GM23338 (cell line): ENCODE measurements at regions not wholly inside any gene's neighbourhood (a gene's known extent, or its start where the extent isn't known, plus 50 kb on each side); places are given as distances from the start of the nearest gene placed in this dataset.

Experiments
- ATAC-seq: fragments of 200-7000 bp; cut with Tn5 transposase; 3 replicates; pipeline ENCODE4 v1.9.1; 2020
- DNase-seq: peaks from one replicate; pipeline ENCODE4 v3.0.0-alpha.2; 2015; ENCODE audit warnings: low spot score
- H2AFZ ChIP-seq: fragments of 200-600 bp; sonication (generic); 2 replicates; pipeline ENCODE4 v1.8.0; 2016; ENCODE audit warnings: antibody characterized with exemption, mild to moderate bottlenecking, moderate library complexity
- H3F3A ChIP-seq: fragments of 200-600 bp; sonication (generic); replicated peaks from 2 replicates; pipeline ENCODE4 v1.8.0; 2017; ENCODE audit warnings: antibody characterized with exemption, mixed run types, low read depth
- H3K27ac ChIP-seq: fragments of 200-600 bp; sonication (generic); 2 replicates; pipeline ENCODE4 v1.6.1; 2016; ENCODE audit warnings: low read depth
- H3K27me3 ChIP-seq: fragments of 200-600 bp; sonication (generic); 2 replicates; pipeline ENCODE4 v1.8.0; 2016; ENCODE audit warnings: mild to moderate bottlenecking, mixed run types, moderate library complexity; ENCODE audit not compliant: insufficient read depth
- H3K36me3 ChIP-seq: fragments of 200-600 bp; sonication (generic); 2 replicates; pipeline ENCODE4 v1.8.0; 2016; ENCODE audit warnings: mild to moderate bottlenecking; ENCODE audit not compliant: insufficient read depth
- H3K4me1 ChIP-seq: fragments of 200-600 bp; sonication (generic); 2 replicates; pipeline ENCODE4 v1.8.0; 2016; ENCODE audit warnings: mild to moderate bottlenecking, moderate library complexity; ENCODE audit not compliant: insufficient read depth
- H3K4me2 ChIP-seq: fragments of 200-600 bp; sonication (generic); 2 replicates; pipeline ENCODE4 v1.7.1; 2017; ENCODE audit warnings: mixed run types
- H3K4me3 ChIP-seq: fragments of 200-600 bp; sonication (generic); 2 replicates; pipeline ENCODE4 v1.6.1; 2016; ENCODE audit warnings: mixed run types
- H3K79me2 ChIP-seq: fragments of 200-600 bp; sonication (generic); replicated peaks from 2 replicates; pipeline ENCODE4 v1.8.0; 2017; ENCODE audit warnings: mild to moderate bottlenecking; ENCODE audit not compliant: insufficient read depth
- H3K9me2 ChIP-seq: fragments of 200-600 bp; sonication (generic); 2 replicates; pipeline ENCODE4 v1.8.0; 2017; ENCODE audit not compliant: insufficient read depth
- H4K20me1 ChIP-seq: fragments of 200-600 bp; sonication (generic); replicated peaks from 2 replicates; pipeline ENCODE4 v1.8.0; 2017; ENCODE audit warnings: mild to moderate bottlenecking; ENCODE audit not compliant: insufficient read depth
- H3K27ac Mint-ChIP-seq: 2 replicates; pipeline ENCODE4 v1.8.0; 2020; ENCODE audit warnings: inconsistent platforms, mild to moderate bottlenecking, moderate library complexity, mixed read lengths
- H3K27me3 Mint-ChIP-seq: 3 replicates; pipeline ENCODE4 v1.8.0; 2022; ENCODE audit warnings: low read depth, mild to moderate bottlenecking, moderate library complexity, mixed read lengths, inconsistent platforms; ENCODE audit not compliant: insufficient read depth, poor library complexity
- H3K36me3 Mint-ChIP-seq: 3 replicates; pipeline ENCODE4 v1.8.0; 2021; ENCODE audit warnings: low read depth, mild to moderate bottlenecking, inconsistent platforms, moderate library complexity, mixed read lengths
- H3K4me1 Mint-ChIP-seq: 3 replicates; pipeline ENCODE4 v1.8.0; 2020; ENCODE audit warnings: mild to moderate bottlenecking, inconsistent platforms, mixed read lengths
- H3K4me3 Mint-ChIP-seq: 3 replicates; pipeline ENCODE4 v1.8.0; 2021; ENCODE audit warnings: moderate library complexity, mild to moderate bottlenecking, inconsistent platforms, mixed read lengths
- H3K9me3 Mint-ChIP-seq: 3 replicates; pipeline ENCODE4 v1.8.0; 2020; ENCODE audit warnings: moderate library complexity, mild to moderate bottlenecking, inconsistent platforms, mixed read lengths
- CREB1 ChIP-seq: fragments of 250-450 bp; sonication (Bioruptor Pico); IDR thresholded peaks from 2 replicates; pipeline ENCODE4 v1.5.0; 2020; ENCODE audit warnings: low read depth, mild to moderate bottlenecking, moderate library complexity
- CTCF ChIP-seq, 2 experiments: fragments of 200-600 bp in 1 of 2; sonication (generic) in 1 of 2; conservative IDR thresholded peaks; 2 replicates each; pipeline versions ENCODE4 v1.5.1 to v1.6.1; 2016 to 2017; ENCODE audit warnings: antibody characterized with exemption in 2 of 2, low read depth in 2 of 2, mild to moderate bottlenecking in 2 of 2, moderate library complexity in 1 of 2
- ETS1 ChIP-seq: IDR thresholded peaks from 2 replicates; pipeline ENCODE4 v1.6.1; 2016; ENCODE audit warnings: antibody characterized with exemption
- EZH2 ChIP-seq: fragments of 200-600 bp; sonication (generic); IDR thresholded peaks from one replicate; pipeline ENCODE4 v1.8.0; 2017; ENCODE audit warnings: antibody characterized with exemption, mild to moderate bottlenecking, low read depth; ENCODE audit not compliant: unreplicated experiment
- EZH2phosphoT487 ChIP-seq: fragments of 200-600 bp; sonication (generic); IDR thresholded peaks from one replicate; pipeline ENCODE4 v1.8.1; 2018; ENCODE audit warnings: antibody characterized with exemption; ENCODE audit not compliant: unreplicated experiment
- JUNB ChIP-seq: IDR thresholded peaks from one replicate; pipeline ENCODE4 v1.6.1; 2016; ENCODE audit warnings: antibody characterized with exemption; ENCODE audit not compliant: unreplicated experiment
- NANOG ChIP-seq: IDR thresholded peaks from 2 replicates; pipeline ENCODE4 v1.6.1; 2016; ENCODE audit warnings: antibody characterized with exemption, borderline replicate concordance
- POLR2AphosphoS5 ChIP-seq: IDR thresholded peaks from 2 replicates; pipeline ENCODE4 v1.6.1; 2016; ENCODE audit warnings: antibody characterized with exemption, low read depth
- REST ChIP-seq: IDR thresholded peaks from one replicate; pipeline ENCODE4 v1.6.1; 2018; ENCODE audit warnings: antibody characterized with exemption; ENCODE audit not compliant: unreplicated experiment
- STAT1 ChIP-seq: IDR thresholded peaks from one replicate; pipeline ENCODE4 v1.6.1; 2016; ENCODE audit warnings: antibody characterized with exemption; ENCODE audit not compliant: unreplicated experiment
- ZNF114 ChIP-seq: fragments of 250-450 bp; sonication (Bioruptor Pico); IDR thresholded peaks from 2 replicates; pipeline ENCODE4 v1.5.0; 2020; ENCODE audit warnings: mild to moderate bottlenecking, moderate library complexity
- ZNF331 ChIP-seq: fragments of 250-450 bp; sonication (Bioruptor Pico); IDR thresholded peaks from 2 replicates; pipeline ENCODE4 v1.5.0; 2020; ENCODE audit warnings: low read depth, mild to moderate bottlenecking, moderate library complexity
- ZNF462 ChIP-seq: fragments of 250-450 bp; sonication (Bioruptor Pico); IDR thresholded peaks from 2 replicates; pipeline ENCODE4 v1.5.0; 2020; ENCODE audit warnings: mild to moderate bottlenecking, moderate library complexity

- peaks cover 15% of the 10 kb centered on the region for H3K4me1 Mint-ChIP-seq
Measured at GRCh38 chr2:22692746-22693145, 692.2 kb upstream of the KLHL29 start.

More at GRCh38 chr2:22692746-22693145, 692.2 kb upstream of the KLHL29 start:
- H3K36me3 ChIP-seq, result no peaks in the 10 kb centered on the region
- no peak overlapping the region for H2AFZ ChIP-seq
- Mint-ChIP-seq H3K27me3 (peaks cover 5% of the 10 kb centered on the region), H3K4me3 (no peak overlapping the region), H3K27ac (no peak overlapping the region), H3K36me3 (no peaks in the 10 kb centered on the region), H3K9me3 (no peaks in the 10 kb centered on the region)
- no peaks in the 10 kb centered on the region; the same call in 1 of the 2 replicates for H3K9me2 ChIP-seq
- no peaks in the 10 kb centered on the region for H3K79me2 ChIP-seq
- no peak for DNase-seq
- no peak overlapping the region for H3K4me2 ChIP-seq
- no peak overlapping the region for H3K4me3 ChIP-seq
- H3K27me3 ChIP-seq, result no peaks in the 10 kb centered on the region
- no peak for ATAC-seq
- TF ChIP-seq STAT1 (no peak), POLR2AphosphoS5 (no peak), NANOG (no peak), JUNB (no peak), CREB1 (CRISPR knock-in tag) (no peak), ZNF462 (CRISPR knock-in tag) (no peak), EZH2phosphoT487 (no peak), ETS1 (no peak), CTCF (conservative IDR thresholded peaks at IDR 0.05; ENCODE audit: low read depth in 2 of 2) (no peak), ZNF331 (CRISPR knock-in tag) (no peak), EZH2 (no peak), REST (no peak), ZNF114 (CRISPR knock-in tag) (no peak)
- no peaks in the 10 kb centered on the region for H3F3A ChIP-seq
- H4K20me1 ChIP-seq, result no peaks in the 10 kb centered on the region
- no peak overlapping the region for H3K27ac ChIP-seq
- H3K4me1 ChIP-seq, result peaks cover 5% of the 10 kb centered on the region
